ENCODE measurements at regions not wholly inside any gene's neighbourhood (a gene's known extent, or its start where the extent isn't known, plus 50 kb on each side); places are given as distances from the start of the nearest gene placed in this dataset.
A peak's percentile ranks its signal among the peaks of the same experiment; 100 is the strongest.
"Not testable (repeated sequence)": the region's sequence is repeated elsewhere in the genome, so short reads cannot be mapped to it uniquely, and the experiment has no call there.

DNA sequence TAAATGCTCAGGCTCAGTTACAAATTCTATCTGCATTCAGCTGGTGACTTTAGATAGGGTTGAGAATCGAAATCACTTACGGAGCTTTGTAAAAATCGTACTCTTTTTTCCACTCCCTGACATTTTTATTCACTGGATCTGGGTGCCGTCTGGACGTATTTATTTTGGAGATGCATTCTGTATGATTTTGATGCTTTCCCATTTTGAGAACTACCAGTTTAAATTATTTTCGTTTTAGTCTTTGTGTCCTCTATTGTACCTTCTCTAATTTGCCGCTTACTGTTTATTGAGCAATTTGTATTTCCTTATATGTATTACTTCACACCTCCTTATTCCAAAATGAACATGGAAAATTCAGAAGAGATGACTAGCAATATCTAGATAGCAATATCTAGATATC is 96.2 kb downstream of the FASLG start:
- DNase-seq: no peak

DNA sequence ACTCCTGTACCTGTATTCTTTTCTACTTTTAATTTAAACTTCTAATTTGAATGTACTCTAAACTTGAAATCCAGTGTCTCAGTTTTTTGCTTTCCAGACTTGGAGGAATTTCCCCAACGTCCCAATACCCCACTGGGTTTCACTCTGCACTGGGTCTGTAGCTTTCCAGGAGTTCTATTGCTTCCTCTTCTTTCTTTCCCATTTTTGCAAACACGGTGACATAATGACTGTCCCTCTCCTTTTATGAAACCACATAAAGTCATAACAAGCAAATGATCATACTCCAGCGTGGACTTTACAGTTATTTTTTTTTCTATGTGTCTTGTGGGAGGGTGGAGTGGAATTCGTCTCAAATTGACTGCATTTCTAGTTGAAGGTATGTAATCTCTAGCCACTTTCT is 97.1 kb downstream of the FASLG start:
- DNase-seq: peak; percentile 87

DNA sequence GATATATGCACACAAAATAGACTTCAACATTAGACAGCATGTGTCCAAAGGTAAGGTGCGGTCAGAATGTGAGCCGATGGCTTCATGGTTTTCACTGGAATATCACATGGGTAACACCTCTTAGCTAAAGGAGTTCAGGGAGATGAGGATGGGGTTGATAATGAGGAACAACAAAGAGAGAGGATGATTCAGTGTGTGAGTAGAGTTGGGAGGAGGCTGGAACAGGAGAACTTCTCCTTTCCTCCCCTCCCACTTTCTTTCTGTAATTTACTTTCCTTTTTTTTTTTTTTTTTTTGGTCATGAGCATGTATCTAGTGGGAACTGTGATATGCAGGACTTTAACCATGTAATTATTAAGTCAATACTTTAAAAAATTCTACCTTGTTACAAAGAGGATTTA is 99.4 kb downstream of the FASLG start:
- peak; percentile 74 for DNase-seq

DNA sequence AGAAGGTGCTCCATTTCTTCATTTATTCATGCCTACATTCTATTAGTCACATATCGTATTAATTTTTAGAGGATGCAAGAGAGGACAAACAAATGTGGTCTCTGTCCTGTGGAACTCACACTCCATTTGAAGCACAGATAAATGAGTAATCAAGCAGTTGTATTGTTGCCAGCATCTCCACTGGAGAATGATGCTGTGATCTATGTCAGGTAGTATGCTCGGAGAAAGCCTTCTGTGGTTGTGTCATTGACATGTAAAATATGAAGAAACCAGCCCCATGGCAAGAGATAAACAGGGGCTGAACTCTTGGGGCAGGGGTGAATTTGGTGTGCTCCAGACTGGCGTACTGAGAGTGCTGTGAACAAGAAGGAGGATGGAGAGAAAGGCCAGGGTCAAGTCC is 101.2 kb downstream of the FASLG start:
- DNase-seq: no peak

DNA sequence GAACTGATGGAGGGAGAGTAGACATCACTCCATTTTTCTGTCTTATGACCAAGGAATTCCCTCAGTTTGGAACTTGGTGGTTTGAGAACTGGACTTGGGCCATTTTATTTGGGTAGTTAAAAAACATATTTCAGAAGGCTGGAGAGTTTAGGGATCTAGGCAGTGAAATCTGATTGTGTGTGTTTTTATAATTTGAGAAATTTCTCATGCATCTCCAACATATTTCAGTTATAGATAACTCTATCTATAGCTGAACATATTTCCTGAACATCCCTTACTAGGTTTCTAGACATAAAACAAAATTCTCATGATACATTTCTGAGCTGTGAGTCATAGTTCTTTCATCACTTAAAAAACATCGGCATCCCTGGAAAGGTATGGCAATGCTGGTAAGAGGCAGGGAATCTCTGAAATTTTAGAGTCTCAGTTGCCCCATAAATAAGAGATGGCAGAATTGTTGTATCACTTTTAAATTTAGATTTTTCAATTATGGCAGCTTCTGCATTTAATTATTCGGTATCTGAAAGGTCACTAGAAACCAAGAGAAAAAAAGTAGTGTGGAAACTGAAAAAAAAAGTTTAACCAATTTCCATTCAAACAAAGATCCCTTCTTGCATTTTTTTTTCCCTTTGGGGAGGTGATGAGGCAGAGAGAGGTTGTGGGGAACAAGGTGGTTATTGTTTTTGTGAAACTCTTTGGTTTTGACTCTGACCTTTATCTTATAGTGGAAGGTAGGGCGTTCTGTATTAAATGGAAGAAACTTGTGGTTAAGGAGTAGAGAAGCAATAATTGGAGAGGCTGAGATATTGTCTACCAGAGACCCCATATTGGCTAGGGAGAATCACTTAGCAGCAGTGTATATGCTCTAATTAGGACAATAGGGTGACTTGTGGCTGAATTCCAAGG is 102.9 kb downstream of the FASLG start:
- DNase-seq: no peak

DNA sequence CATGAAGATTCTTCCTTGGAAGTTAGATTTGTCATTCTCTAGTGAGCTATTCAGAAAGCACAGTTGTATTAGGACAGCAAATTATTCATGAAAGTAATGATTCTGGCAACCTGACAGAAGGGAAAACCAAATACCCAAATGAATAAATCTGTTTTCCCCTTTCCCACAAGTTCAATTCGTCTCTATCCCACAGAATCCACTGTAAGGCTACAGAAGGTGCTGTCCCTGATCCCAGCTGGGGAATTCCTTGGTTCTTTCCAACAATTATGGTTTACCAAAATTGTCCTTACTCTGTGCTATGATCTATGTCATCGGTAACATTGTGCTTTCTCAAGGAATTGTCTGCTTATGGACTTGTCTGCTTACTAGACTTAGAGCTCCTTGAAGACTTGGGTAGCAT is 104.2 kb downstream of the FASLG start:
- DNase-seq: peak; percentile 29

DNA sequence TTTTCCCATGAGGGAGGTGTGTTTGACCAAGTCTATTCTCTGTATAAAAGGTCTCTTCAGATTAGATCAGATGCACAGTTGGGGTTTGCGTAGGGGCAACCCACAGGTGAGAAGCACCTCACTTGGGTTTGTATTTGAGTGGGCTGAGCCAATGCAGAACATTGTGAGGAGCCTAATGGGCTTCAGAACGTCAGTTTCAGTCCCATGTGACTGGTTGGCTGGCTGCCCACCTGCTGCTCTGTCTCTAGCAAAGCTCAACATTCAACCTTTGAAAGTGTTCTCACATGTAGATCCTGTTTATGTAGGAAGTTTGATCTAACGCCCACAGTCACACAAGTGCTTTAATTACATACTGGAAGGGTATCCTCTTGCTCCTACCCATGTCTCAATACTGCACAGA is 105.5 kb downstream of the FASLG start:
- no peak for DNase-seq

DNA sequence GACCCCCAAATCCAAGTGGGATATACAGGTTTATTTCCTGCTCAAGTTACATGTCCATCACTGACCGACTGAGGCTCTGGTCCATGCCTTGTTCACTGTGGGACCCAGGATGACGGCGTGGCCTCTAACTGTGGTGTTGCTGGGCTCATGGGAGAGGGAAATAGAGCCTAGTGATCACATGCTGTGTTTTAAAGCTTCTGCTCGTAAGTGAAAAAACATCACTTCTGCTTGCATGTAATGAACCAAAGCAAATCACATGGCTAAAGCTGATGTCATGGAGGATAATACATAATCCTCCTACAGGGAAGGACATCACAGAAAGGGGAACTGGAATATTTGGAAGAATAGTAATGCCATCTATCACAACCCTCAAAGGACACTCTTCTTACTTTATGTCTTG is 107.6 kb downstream of the FASLG start:
- DNase-seq: peak; percentile 91

DNA sequence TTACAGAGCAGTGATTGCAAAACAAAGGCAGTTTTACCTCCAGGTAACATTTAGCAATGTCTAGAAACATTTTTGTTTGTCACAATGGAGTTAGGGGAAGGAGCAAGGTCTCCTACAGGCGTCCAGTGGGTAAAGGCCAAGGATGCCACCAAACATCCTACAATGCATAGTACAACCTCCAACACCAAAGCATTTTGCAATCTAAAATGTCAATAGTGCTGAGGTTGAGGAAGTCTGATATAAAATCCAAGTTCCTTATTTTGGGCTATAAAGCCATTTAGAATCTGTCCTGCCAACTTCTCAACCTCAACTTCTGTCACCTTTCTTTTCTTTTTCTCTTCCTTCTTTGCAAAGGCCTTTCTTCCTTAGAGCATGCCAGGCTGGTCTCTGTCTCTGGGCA is 111.2 kb downstream of the FASLG start:
- DNase-seq: peak; percentile 65

DNA sequence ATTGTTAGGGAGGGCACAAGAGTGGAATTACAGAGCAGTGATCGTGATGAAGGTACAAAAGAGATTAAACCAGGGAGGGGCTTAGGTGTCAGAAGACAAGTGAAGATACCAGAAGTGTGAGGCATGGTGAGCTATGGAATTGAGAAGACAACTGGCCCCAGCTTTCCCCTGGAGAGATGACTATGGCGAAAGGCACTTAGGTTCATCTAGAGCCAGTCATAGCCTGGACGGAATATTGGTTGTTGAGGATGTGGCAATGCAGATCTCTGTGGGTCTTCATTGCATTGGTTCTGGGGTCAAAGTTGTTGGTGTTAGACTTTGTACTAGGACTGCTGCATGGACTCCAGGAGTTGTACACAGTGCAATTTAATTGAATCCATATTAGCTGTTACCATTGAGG is 115.7 kb downstream of the FASLG start:
- DNase-seq: no peak

DNA sequence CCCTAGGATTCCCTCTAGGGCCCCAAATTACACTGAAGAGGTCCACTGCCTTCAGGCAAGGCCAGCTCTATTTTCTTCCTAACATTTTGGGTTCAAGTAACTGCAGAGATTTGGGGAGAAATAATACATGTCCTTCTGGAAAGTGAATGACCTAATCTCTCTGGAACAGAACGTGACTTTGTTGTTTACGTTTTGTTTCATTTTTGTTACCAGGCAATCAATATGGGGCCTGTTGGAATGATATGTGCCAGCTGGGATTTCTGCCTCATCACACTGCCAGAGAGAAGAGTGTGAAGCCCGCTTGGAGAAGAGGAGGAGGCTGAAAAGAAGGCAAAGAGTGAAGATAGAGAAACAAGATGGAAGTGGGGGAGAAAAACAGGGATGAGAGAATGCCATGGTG is 116.7 kb downstream of the FASLG start:
- no peak for DNase-seq

DNA sequence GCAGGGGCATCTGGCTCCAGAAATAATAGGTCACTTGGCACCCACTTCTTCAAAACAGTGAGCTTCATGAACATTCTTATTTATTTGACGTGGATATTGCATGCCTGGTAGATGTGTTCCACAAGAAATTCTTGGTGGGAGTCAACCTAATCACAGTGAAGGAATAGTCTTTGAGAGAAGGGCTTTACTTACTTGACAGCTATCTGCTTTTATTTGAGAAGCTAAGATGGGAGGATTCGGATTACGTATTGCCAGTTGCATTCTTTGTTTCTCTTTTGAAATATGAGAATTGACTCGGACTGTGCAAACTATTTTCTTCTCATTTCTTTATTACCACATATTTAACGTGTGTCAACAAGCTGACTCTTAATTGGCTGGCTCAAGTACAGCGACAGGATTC is 117.2 kb downstream of the FASLG start:
- DNase-seq: no peak

DNA sequence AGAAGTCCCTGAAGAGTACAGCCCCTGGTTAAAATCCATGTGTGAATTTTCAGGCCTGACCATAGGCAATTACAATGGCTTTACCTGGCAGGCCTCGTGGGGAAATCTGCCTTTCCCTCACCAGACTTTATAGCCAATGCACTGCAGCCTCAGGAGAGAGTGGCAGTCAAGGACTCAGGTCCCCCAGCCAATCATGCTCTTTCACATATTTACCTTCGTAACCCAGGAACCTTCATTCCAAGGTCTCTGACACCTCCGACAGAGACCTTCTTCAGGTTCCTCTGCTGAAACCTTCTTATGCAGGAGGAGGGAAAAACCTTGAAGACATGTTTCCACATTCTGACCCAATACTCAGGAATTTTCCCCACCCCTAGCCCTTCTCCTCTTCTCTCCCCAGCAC is 118.9 kb downstream of the FASLG start:
- DNase-seq: no peak

DNA sequence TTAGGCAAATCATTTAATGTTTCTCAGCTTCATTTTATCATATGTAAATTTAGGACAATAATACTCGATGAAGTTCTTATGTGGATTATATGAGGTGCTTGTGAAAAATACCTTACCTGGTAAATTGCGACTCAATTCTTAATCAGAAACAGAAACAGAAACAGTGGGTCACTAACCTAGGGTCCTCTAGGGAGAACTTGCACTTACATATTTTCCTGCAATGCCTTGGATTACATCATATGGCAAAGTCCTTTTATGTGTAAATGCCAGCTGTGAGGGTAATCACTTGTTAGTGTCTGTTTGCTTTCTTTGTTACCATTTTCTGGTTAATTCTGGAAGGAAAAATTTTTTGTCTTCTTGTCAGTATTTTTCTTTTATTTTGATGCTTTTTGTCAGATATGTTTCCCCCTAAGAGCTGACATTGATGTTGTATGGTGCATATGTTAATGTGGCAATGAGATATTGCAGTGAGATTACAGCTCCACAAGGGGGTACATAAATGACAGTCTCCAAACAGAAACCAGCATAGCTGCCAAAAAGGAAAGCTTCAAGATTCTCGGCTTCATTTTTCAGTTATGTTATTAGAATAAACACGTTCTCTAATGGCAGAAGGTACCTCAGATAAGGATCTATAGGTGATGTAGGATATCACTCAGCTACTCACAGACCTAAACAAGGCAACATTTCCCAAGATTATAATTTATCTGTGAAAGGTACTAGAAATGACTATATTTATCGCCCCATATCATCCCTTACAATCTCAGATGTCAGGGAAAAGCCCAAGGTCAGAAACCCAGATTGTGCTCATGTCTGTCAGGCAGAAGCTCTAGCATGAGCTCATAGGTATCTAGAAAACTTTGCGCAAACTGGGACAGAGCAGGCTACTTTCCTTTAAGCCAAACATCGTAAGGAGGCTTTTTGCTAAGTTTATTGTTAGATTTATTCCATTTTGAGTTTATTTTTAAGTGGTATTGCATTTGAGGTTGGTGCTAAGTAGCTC is 119.9 kb downstream of the FASLG start:
- DNase-seq: peak; percentile 44

DNA sequence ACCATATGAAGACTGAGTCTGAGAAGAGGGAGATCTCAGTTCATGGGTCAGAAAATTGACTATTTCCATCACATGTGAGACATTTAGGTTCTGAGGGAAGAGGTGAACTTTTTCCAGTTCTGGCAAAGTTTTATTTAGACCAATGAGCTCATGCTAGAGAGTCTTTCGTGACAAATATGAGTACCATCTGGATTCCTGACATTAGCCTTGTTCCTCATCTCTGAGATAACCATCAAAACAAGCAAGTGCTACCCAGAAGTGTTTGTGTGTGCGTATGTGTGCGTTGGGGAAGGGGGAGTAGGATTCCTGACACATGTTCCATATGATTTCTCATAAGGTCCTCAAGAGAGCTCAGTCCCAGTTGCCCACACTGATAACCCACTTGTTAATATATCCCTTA is 120.6 kb downstream of the FASLG start:
- DNase-seq: no peak

DNA sequence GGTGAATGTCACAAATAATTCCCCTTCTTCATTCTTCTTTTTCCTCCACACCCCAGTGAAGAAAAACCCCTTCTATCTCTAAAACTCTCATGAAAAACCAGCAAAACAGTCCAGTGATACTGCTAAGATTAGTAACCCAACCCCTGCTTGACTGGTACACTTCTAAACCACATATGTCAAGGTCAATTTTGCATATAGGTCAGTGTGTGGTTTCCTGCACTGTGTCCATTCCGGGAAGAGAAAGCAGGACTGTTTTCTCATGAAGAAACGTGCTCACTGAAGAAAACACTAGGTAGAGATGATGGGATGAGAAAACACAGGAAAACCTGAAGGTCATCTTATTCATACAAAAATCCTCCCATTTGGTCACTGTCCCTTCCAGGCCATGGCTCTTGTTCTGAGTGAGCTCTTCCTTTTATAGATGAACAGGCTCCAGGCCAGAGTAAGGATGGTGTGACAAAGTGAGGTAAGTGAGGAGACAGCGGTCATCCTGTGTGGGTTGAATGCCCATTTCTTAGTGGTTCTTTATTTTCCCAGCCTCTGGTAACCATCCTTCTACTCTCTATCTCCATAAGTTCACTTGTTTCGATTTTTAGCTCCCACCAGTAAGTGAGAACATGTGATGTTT is 122.7 kb downstream of the FASLG start:
- DNase-seq: no peak

DNA sequence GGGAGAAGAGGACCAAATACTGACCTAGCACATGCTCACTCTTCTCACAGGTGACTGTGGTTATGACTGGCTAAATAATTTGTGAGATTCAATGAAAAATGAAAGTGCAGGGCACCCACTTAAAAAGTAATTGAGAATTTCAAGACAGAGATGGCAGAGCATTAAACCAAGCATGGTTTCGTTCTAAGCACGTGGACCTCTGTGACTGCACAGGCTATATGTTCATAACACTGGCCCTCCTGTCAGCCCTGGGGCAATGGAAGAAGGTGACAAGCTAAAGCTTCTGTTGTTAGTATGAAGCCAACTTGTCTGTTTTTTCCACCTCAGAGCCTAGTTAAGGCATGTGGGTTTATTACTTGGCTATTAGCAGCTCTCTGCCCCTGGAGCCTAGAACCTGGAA is 130.9 kb downstream of the FASLG start:
- DNase-seq: no peak

DNA sequence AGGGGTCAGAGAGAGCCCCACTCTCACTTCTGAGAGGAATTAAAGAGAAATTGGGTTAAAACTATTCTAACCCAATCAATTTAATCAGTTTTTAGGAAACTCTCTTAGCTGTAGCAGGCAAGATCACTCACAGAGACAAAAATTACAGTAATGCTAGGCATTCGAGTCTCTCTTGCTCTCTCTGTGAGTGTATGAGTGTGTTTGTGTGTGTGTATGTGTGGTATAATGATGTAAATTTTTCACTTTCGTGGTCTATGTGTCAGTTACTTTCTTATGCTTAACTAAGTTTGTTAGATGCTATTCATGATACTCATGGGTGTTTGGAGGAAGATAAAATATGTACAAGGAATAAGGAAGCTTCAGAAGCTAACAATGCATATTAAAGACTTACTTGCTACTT is 131.3 kb downstream of the FASLG start:
- DNase-seq: no peak

DNA sequence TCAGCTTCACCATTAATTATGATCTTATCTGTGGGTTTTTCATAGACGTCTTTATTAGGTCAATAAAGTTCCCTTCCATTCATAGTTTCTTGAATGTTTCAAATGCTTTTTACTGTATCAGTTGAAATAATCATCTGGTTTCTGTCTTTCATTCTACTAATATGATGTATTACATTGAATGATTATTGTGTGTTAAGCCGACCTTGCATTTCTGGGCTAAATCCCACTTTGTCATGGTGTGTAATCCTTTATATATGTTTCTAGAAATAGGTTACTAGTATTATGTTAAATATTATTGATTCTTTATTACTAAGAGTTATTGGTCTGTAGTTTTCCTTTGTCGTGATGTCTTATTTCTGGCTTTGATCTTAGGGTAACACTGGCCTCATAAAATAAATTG is 134.9 kb downstream of the FASLG start:
- no peak for DNase-seq

DNA sequence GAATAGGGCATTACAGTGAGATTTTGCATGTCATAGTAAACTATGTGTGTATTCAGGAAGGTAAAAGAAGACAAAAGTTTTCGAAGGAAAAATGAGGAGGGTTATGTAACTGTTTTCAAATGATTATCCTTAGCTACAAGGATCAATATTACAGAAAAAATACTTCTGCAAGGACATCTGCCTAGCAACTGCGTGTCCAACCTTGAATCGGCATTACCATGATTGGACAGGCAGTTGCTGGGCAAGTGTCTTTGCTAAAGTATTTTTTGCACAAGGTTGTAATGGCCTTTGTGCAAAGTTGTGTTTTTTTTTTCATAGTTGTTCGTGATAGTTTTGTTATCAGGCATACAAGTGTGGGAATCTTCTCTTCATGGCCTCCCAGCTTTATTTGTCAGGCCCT is 136.8 kb downstream of the FASLG start:
- no peak for DNase-seq

DNA sequence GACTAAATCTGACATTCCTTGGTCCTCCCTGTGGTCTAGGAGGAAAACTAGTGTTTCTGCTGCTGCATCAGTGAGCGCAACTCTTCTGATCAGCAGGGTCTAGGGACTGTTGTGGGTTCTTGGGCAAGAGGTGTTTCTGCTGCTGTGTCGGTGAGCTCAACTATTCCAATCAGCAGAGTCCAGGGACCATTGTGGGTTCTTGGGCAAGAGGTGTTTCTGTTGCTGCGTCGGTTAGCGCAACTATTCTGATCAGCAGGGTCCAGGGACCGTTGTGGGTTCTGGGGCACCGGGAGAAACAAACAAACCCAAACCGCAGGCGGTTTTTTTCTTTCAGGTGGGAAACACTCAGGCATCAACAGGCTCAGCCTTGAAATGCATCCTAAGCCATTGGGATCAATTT is 140.9 kb downstream of the FASLG start:
- DNase-seq: not testable (repeated sequence)

DNA sequence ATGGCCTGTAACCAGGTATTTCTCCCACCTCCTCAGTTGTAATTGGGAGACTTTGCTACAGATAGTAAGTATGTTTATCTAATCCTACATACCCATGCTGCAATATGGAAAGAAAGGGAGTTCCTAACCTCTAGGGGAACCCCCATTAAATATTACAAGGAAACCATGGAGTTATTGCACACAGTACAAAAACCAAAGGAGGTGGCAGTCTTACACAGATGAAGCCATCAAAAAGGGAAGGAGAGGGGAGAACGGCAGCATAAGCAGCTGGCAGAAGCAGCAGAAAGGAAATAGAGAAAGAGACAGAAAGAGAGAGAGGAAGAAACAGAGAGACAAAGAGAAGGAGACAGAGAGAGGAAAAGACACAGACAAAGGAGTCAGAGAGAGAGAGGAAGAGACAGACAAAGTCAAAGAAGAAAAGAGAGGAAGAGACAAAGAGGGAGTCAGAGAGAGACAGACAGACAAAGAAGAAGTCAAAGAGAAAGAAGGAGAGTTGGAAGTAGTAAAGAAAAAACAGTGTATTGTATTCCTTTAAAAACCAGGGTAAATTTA is 142.9 kb downstream of the FASLG start:
- DNase-seq: peak; percentile 52

DNA sequence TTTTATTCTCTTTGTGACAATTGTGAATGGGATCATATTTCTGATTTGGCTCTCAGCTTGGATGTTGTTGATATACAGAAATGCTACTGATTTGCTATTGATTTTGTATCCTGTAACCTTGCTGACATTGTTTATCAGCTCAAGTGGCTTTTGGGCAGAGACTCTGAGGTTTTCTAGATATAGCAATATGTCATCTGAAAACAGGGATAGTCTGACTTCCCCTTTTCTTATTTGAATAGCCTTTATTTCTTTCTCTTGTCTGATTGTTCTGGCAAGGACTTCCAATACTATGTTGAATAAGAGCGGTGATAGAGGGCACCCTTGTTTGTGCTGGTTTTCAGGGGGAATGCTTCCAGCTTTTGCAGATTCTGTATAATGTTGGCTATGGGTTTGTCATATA is 150.8 kb downstream of the FASLG start:
- no peak for DNase-seq
